K562 (cell line): ENCODE measurements at regions not wholly inside any gene's neighbourhood (a gene's known extent, or its start where the extent isn't known, plus 50 kb on each side); places are given as distances from the start of the nearest gene placed in this dataset.

Source experiments
- ATAC-seq: fragments of 200-7000 bp; cut with Tn5 transposase; 3 replicates; pipeline ENCODE4 v1.9.1; 2020; ENCODE audit warnings: moderate library complexity
- BruUV-seq: library from RNA; stranded (reverse); fragments of 400-500 nt; replicated peaks from 2 replicates; lab custom pipeline; 2021; lab: Mats Ljungman, UMichigan
- CTCF ChIA-PET: fragments of 300-600 bp; formaldehyde crosslinking; extraction: SDS; loops from one replicate; lab custom pipeline; 2021; ENCODE audit warnings: low intra/inter-chr PET ratio; lab: Yijun Ruan, JAX
- POLR2A ChIA-PET: fragments of 300-600, 350-650 bp; sonication (Branson Sonifier 250); formaldehyde crosslinking; extraction: SDS; loops from one replicate; lab custom pipeline; 2021; ENCODE audit warnings: antibody characterized with exemption, inconsistent platforms; lab: Yijun Ruan, JAX
- DNase-seq, 4 experiments: peaks; one replicate each; pipeline versions ENCODE4 v3.0.0 to v3.0.0-alpha.2; 2011 to 2018; ENCODE audit warnings: low spot score in 3 of 4, mixed read lengths in 3 of 4; ENCODE audit errors: extremely low read depth in 1 of 4
- FAIRE-seq: peaks from 2 replicates; lab custom pipeline; 2011; peaks lifted over from hg19 to GRCh38; lab: Jason Lieb, UNC
- H2AFZ ChIP-seq: 2 replicates; pipeline ENCODE4 v1.6.0; 2011; ENCODE audit warnings: low read depth, low read length, control low read depth, inconsistent platforms
- H3K27ac ChIP-seq: fragments of 200-600 bp; 3 replicates; pipeline ENCODE4 v1.8.0; 2011; ENCODE audit warnings: low read depth, mild to moderate bottlenecking, control low read depth, inconsistent platforms, low read length, moderate library complexity, mixed read lengths; ENCODE audit errors: extremely low read depth
- H3K27me3 ChIP-seq, 2 experiments: fragments of 300-600 bp in 1 of 2; 2 replicates in 1 of 2; 3 replicates in 1 of 2; pipeline versions ENCODE4 v1.6.0 to v1.8.0; 2011; ENCODE audit warnings: inconsistent platforms in 2 of 2, low read length in 2 of 2, mild to moderate bottlenecking in 1 of 2, mixed read lengths in 1 of 2, moderate library complexity in 1 of 2; ENCODE audit not compliant: control insufficient read depth in 2 of 2, insufficient read depth in 2 of 2
- H3K36me3 ChIP-seq: fragments of 300-600 bp; 3 replicates; pipeline ENCODE4 v1.8.0; 2011; ENCODE audit warnings: mild to moderate bottlenecking, low read length, inconsistent platforms; ENCODE audit not compliant: control insufficient read depth, insufficient read depth
- H3K4me1 ChIP-seq, 2 experiments: fragments of 200-600 bp in 1 of 2; replicated peaks in 1 of 2; 2 replicates in 1 of 2; 3 replicates in 1 of 2; pipeline versions ENCODE4 v1.5.1 to v1.8.0; 2011; ENCODE audit warnings: inconsistent platforms in 2 of 2, low read length in 2 of 2, mild to moderate bottlenecking in 1 of 2, mixed read lengths in 1 of 2, moderate library complexity in 1 of 2; ENCODE audit not compliant: control insufficient read depth in 2 of 2, insufficient read depth in 2 of 2
- H3K4me2 ChIP-seq: 2 replicates; pipeline ENCODE4 v1.6.1; 2011; ENCODE audit warnings: low read length, control low read depth, inconsistent platforms, mixed read lengths; ENCODE audit not compliant: insufficient read depth
- H3K4me3 ChIP-seq: fragments of 200-600 bp; sonication (generic), shearing (Covaris generic); 2 replicates; pipeline ENCODE4 v1.5.1; 2016; ENCODE audit warnings: control low read depth, inconsistent platforms
- H3K79me2 ChIP-seq: fragments of 200-600 bp; 3 replicates; pipeline ENCODE4 v1.8.0; 2011; ENCODE audit warnings: low read length, inconsistent platforms; ENCODE audit not compliant: control insufficient read depth, insufficient read depth
- H3K9ac ChIP-seq, 2 experiments: 2 replicates each; pipeline versions ENCODE4 v1.6.0 to v1.6.1; 2011; ENCODE audit warnings: low read depth in 2 of 2, low read length in 2 of 2, control low read depth in 1 of 2, inconsistent platforms in 1 of 2, mild to moderate bottlenecking in 1 of 2, mixed read lengths in 1 of 2; ENCODE audit not compliant: insufficient read depth in 1 of 2
- H3K9me1 ChIP-seq: one replicate; pipeline ENCODE4 v1.6.0; 2011; ENCODE audit warnings: inconsistent platforms, mild to moderate bottlenecking, low read length, moderate library complexity; ENCODE audit not compliant: control insufficient read depth, insufficient read depth
- H3K9me3 ChIP-seq: replicated peaks from 2 replicates; pipeline ENCODE4 v1.5.1; 2011; ENCODE audit warnings: low read depth, low read length, inconsistent platforms; ENCODE audit not compliant: control insufficient read depth, insufficient read depth
- H4K20me1 ChIP-seq: replicated peaks from 2 replicates; pipeline ENCODE4 v1.6.1; 2011; ENCODE audit warnings: low read length, inconsistent platforms, mixed read lengths; ENCODE audit not compliant: control insufficient read depth, insufficient read depth
- ARID2 ChIP-seq: fragments of 450-650 bp; IDR thresholded peaks from 2 replicates; pipeline ENCODE4 v1.6.1; 2017; ENCODE audit warnings: antibody characterized with exemption, mild to moderate bottlenecking
- ELF1 ChIP-seq: fragments of 200-800 bp; sonication (Bioruptor generic); IDR thresholded peaks from 2 replicates; pipeline ENCODE4 v1.6.1; 2016; ENCODE audit warnings: missing genetic modification characterization, missing compliant biosample characterization
- FOXJ3 ChIP-seq: sonication (generic); formaldehyde crosslinking; IDR thresholded peaks from 2 replicates; pipeline ENCODE4 v1.4.0; 2020; ENCODE audit warnings: mild to moderate bottlenecking, missing genetic modification reagents
- IFI16 ChIP-seq: fragments of 250-450 bp; sonication (Bioruptor Pico); IDR thresholded peaks from 2 replicates; pipeline ENCODE4 v2.1.2; 2022; ENCODE audit warnings: mild to moderate bottlenecking, inconsistent platforms
- KHSRP ChIP-seq: fragments of 450-650 bp; IDR thresholded peaks from 2 replicates; pipeline ENCODE4 v1.6.1; 2017
- NR3C1 ChIP-seq: sonication (generic); formaldehyde crosslinking; IDR thresholded peaks from 2 replicates; pipeline ENCODE4 v1.8.1; 2022; ENCODE audit warnings: missing genetic modification reagents
- RUNX1 ChIP-seq: sonication (generic); IDR thresholded peaks from 2 replicates; pipeline ENCODE4 v1.6.1; 2016; ENCODE audit warnings: antibody characterized with exemption, low read depth
- SRSF7 ChIP-seq: fragments of 200-400 bp; formaldehyde crosslinking; optimal IDR thresholded peaks from 2 replicates; pipeline ENCODE3; 2017; ENCODE audit warnings: mild to moderate bottlenecking, low read depth, low read length
- TEAD1 ChIP-seq, 2 experiments: fragments of 450-650 bp in 1 of 2; sonication (generic) in 1 of 2; formaldehyde crosslinking; IDR thresholded peaks; 2 replicates each; pipeline versions ENCODE4 v1.4.0 to v1.8.0; 2020 to 2022; ENCODE audit warnings: mild to moderate bottlenecking in 2 of 2, missing genetic modification reagents in 1 of 2
- ZFP30 ChIP-seq: fragments of 250-450 bp; sonication (Bioruptor Pico); IDR thresholded peaks from 2 replicates; pipeline ENCODE4 v1.8.0; 2022; ENCODE audit warnings: moderate library complexity, mild to moderate bottlenecking, inconsistent platforms, borderline replicate concordance
- ZNF165 ChIP-seq: fragments of 250-450 bp; sonication (Bioruptor Pico); IDR thresholded peaks from 2 replicates; pipeline ENCODE4 v1.4.0; 2020; ENCODE audit warnings: borderline replicate concordance
- ZNF583 ChIP-seq: fragments of 250-450 bp; sonication (Bioruptor Pico); IDR thresholded peaks from 2 replicates; pipeline ENCODE4 v1.4.0; 2020
- ZNF668 ChIP-seq: fragments of 250-450 bp; sonication (Bioruptor Pico); IDR thresholded peaks from 2 replicates; pipeline ENCODE4 v1.8.0; 2022; ENCODE audit warnings: mild to moderate bottlenecking, inconsistent platforms
- WGBS: fragments of 100-300 bp; shearing (Covaris generic); methylation state at CpG from one replicate; pipeline ENCODE4 v1.1.6; 2016; ENCODE audit warnings: low coverage, mixed read lengths; ENCODE audit not compliant: insufficient coverage; ENCODE audit errors: missing lambda C conversion rate; 5-methylcytosine and 5-hydroxymethylcytosine counted together
- in situ Hi-C: fragments of 300-500 bp; cut with MboI; formaldehyde crosslinking; loops from 4 replicates; pipeline ENCODE4 v1.15.0; 2018; ENCODE audit warnings: inconsistent platforms, mixed read lengths
- intact Hi-C: fragments of 100-400 bp; cut with micrococcal nuclease; formaldehyde crosslinking; loops from 2 replicates; pipeline ENCODE4 v1.14.2; 2022
- TF ChIP-seq, protein P1 (sequence below): fragments of 250-450 bp; sonication (Bioruptor Pico); IDR thresholded peaks from 2 replicates; pipeline ENCODE4 v1.8.0; 2022; ENCODE audit warnings: inconsistent platforms, mild to moderate bottlenecking, moderate library complexity, borderline replicate concordance

DNA sequence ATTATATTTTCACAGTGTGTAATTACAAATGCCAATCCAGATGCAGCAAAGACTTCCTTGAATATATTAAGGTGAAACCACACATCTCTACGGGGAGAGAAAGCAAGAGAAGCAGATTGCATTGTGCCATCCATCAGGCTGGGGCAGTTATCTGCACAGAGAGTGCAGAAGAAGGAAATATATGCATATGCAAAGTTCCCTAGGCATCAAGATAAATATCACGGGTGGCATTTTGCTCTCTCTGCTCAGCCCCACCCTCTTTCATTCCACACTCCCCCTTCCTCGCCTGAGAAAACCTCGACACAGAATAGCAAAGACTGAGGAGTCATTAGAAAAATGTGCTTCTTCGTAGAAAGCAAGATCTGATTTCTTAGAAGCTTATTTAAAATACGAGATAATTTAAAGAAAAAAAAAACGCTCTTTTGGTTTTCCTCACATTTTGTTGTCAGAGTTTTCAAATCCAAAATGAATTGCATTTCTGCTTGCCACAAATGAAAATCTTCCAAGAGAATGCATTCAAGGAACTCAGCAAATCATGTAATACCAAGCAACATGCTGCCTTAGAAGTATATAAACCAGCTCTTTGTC, 283.2 kb upstream of the LMCD1 start:
- no peak overlapping the region for H3K4me3 ChIP-seq
- ChIA-PET CTCF (no interaction called here), POLR2A (no interaction called here)
- no peak for TF ChIP-seq TEAD1 (CRISPR knock-in tag; IDR thresholded peaks at IDR 0.05)
- TF ChIP-seq IFI16, result no peak
- no peak for TF ChIP-seq ZNF668
- TF ChIP-seq ZNF165, result no peak
- no peak for TF ChIP-seq SRSF7
- TF ChIP-seq FOXJ3, result no peak
- TF ChIP-seq ELF1 (tag), result no peak
- TF ChIP-seq, protein P1, sequence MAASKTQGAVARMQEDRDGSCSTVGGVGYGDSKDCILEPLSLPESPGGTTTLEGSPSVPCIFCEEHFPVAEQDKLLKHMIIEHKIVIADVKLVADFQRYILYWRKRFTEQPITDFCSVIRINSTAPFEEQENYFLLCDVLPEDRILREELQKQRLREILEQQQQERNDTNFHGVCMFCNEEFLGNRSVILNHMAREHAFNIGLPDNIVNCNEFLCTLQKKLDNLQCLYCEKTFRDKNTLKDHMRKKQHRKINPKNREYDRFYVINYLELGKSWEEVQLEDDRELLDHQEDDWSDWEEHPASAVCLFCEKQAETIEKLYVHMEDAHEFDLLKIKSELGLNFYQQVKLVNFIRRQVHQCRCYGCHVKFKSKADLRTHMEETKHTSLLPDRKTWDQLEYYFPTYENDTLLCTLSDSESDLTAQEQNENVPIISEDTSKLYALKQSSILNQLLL (CRISPR knock-in tag), result no peak
- no peak for TF ChIP-seq ZNF583 (CRISPR knock-in tag)
- TF ChIP-seq ZFP30 (CRISPR knock-in tag), result no peak
- TF ChIP-seq RUNX1, result no peak
- TF ChIP-seq KHSRP, result no peak
- TF ChIP-seq ARID2, result no peak
- no peak for TF ChIP-seq NR3C1 (CRISPR knock-in tag)
- WGBS, result 2% methylated on average over 7 of the region's 7 CpGs
- BruUV-seq, result no TSS peak
- no peaks in the 10 kb centered on the region for H3K9me1 ChIP-seq
- no peaks in the 10 kb centered on the region for H3K27me3 ChIP-seq
- no peak for ATAC-seq
- DNase-seq, result no peak
- no peaks in the 10 kb centered on the region for H3K36me3 ChIP-seq
- H4K20me1 ChIP-seq, result no peaks in the 10 kb centered on the region
- no peak overlapping the region for H3K9ac ChIP-seq
- H3K9me3 ChIP-seq, result no peaks in the 10 kb centered on the region; the same call in 1 of the 2 replicates
- in situ Hi-C loops (no loop called here), intact Hi-C loops (no loop called here)
- no peak overlapping the region for H3K4me2 ChIP-seq
- no peak overlapping the region for H2AFZ ChIP-seq
- no peak overlapping the region for H3K27ac ChIP-seq
- no peak for FAIRE-seq
- H3K4me1 ChIP-seq, result no peaks in the 10 kb centered on the region
- no peaks in the 10 kb centered on the region for H3K79me2 ChIP-seq
